ENCODE measurements at regions not wholly inside any gene's neighbourhood (a gene's known extent, or its start where the extent isn't known, plus 50 kb on each side); places are given as distances from the start of the nearest gene placed in this dataset.

- peak; percentile 28 for DNase-seq
Observed at GRCh38 chr12:71071536-71072097, 86.2 kb downstream of the TSPAN8 start.

DNA sequence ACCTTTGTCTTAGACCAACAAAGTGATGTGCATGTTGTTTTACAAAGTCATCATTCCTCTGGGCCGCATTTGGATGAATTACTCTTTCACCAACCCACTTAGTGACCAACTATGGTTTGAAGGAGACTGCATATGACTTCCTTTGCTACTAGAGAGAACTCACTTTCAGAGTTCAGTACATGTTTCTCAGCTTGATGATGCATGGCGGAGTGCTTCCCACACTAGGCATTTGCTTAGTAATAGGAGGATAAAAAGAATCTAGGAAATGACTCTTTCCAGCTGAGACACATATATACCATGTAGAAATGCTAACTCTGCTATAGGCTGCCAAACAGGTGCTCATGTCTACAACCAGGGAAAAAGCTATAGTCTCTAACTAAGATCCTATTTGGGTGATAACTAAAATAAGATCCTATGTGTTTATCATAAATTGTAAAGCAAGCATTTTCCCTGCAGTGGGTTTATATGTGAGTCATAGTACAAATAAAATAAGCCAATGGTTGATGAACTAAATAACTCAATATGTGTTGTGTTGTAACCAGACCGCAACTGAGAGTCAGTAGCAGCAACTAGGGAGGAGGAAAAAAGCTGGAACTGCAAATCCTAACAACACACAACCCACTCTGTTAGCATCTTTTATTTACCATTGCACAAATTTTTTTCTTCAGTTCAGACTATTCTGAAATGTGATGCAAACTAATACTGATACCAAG is 87.2 kb downstream of the TSPAN8 start:
- peak; percentile 40 for DNase-seq

DNA sequence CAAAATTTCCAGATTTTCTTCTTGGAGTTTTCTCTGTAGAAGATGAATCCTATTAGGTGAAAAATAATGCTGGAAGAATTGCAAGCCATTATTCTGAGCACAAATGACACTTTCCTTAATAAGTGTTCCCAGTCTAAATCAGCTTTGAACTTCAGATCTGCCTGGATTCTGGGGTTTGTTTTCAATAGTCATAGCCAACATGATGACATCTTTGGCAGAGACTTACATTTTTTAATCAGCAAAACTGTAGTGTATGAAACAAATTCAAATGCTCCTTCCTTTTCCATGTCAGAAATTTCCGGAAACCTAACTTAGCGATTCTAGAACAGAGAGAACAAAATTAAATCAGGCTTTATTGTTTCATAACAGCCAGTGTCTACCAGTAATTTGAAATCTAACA is 88.5 kb downstream of the TSPAN8 start:
- DNase-seq = no peak

DNA sequence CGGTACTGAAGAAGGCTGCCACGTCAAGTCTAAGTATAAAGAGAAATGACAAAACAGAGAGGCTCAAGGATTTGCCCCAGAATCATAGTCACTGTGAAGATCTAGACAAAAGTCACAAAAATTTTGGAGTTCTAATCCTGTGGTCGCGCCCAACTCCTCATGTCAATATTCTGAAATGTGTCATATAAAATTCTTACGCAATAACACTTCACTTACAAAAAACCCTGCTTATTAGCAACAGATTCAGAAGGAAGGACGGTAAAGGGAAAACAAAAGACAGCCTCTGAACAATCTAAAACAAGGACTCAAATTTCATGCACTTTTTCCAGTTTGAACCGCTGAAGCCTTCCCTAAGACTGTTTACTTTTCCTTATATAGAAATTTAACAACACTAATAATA is 94.7 kb downstream of the TSPAN8 start:
- no peak for DNase-seq

DNA sequence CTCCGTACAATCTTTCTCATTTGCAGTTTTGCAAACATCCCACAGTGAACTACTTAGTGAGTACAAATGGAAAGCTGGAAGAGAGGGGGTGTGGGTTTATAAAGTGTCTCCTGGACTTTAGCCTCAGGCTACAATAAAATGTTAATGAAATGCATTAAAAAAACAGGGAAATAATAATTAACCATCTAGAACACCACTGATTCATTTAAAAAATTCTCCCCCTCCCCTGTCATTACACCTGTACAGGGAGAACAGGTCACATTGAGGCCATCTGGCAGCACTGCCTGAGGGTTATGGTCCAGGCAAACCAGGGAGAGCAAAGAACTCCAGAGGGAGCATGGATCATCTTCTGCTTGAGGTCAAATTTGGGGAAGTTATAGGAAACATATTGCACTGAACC is 96.3 kb downstream of the TSPAN8 start:
- no peak for DNase-seq

DNA sequence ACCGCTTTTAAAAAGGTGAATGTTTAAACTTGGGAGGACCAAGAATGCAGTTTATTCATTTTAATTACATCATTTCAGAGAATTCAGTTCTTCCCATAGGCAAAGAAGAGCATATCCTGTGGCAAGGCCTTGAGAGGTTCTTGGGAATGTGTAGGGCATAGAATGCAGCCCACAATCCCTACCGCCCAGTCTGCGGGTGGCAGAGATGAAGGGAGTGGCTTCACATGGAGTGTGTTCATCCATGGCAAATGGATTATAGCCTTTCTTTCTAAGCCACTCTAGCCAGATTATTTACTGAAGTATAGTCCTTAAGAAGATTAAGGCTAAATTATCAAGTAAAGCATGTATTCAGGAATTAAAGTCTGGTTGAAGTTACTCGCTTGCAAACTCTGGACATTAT is 97.4 kb downstream of the TSPAN8 start:
- no peak for DNase-seq

DNA sequence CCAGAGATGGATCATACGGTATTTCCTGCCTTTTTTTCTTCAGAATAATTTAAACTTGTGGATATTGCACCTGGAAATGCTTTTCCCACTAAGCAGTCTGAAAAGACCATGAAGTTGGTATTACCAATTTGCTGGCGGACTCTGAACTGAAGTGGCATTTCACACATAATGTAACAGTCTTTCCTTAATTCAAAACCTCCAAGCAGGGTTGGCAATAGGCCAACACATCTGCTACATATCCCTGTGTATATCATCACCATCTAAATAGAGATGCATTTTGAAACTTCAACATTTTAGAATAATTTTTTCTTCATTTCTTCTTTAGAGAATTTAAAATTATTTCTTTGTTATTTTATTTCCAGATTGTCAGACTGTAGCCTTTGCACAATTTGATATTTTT is 100.5 kb downstream of the TSPAN8 start:
- DNase-seq = peak; percentile 45

DNA sequence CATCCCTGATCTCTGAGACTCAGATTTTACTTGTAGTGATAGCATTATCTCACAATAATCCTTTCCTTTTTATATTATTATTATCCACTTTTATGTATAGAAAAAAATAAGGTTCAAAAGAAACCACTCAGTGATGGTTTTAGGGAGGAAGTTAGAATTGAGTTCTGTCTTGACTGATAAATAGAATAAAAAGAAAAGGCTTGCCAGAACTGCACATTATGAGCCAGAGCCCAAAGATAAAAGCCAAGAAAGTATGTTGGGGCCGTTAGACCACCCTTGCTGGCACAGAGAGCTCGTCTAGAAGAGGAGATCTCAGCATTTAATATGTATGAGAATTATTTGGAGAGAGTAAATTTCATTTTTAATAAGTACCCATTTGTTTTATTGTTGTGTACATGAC is 103.2 kb downstream of the TSPAN8 start:
- no peak for DNase-seq

DNA sequence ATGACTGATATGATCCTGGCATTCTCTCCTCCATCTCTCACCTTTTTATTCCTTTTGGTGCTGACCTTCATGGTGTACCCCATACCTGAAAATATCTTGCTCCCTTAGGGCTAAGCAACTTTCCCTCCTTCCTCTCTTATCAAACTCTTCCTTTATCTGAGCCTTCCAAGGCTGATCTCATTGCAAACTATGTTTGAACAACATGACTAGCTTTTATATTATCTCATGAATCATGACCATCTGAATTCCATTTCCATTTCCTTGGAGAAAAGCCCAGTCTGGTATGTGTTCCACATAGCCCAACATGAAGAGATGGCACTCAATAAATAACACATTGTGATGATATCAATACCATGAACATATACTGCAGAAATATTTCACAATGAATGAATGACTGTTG is 111.6 kb downstream of the TSPAN8 start:
- DNase-seq = peak; percentile 93

DNA sequence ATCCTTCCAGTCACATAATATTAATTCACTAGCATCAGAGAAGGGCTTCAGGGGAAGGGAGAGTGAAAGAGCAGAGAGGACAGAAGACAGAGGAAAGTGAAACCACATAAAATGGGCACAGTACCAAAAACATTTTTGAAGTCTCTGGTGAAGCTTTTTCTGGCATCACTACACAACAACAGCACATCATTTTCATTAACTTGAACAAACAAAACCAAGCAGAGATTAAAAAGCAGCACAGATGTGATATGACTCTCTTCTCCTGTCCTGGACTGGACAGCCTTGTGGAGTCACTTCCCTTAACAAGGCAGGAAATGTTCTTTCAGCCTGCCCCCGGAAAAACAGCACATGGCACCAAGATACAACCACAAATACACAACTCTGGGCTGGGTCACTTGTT is 112.0 kb downstream of the TSPAN8 start:
- peak; percentile 81 for DNase-seq

DNA sequence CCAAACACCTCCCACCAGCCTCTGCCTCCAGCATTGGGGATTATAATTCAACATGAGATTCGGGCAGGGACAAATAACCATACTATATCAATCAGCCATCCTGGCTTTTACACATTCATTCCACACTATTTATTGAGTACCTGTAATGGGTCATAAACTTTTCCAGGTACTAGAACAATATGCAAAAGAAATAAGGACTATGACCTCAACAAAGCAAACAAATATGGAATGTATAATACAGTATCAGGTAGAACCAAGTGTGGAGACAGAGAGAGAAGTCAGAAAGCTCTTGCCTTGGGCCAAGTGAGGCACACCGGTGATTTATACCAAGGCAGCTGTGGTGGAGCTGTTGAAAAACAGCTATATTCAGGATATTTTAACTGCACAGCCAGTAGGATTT is 116.3 kb downstream of the TSPAN8 start:
- DNase-seq = no peak

GRCh38 chr12:71038960-71039359 is 118.4 kb upstream of the PTPRR start:
- DNase-seq = no peak

GRCh38 chr12:71036526-71036925 is 116.0 kb upstream of the PTPRR start:
- peak; percentile 44 for DNase-seq

GRCh38 chr12:71032933-71033332 is 112.4 kb upstream of the PTPRR start:
- DNase-seq = no peak

DNA sequence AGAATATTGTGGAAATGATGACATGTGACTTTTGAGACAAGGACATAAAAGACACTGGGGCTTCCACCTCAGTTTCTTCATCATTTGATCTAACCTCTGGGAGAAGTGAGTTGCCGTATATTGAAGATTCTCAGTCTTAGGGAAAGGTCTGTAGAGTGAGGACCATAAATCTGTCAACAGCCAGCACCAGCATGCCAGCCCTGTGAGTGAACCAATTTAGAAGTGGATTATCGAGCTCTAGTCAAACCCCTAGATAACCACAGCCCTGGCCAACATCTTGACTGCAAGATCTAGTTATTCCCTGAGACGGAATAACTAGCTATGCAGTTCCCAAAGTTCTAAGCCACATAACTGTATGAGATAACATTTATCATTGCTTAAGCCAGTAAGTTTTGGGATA is 108.8 kb upstream of the PTPRR start:
- DNase-seq = peak; percentile 36

- no peak for DNase-seq
Observed at GRCh38 chr12:71027856-71028255, 107.3 kb upstream of the PTPRR start.

GRCh38 chr12:71024827-71025226 is 104.3 kb upstream of the PTPRR start:
- DNase-seq = no peak

GRCh38 chr12:71024281-71024680 is 103.7 kb upstream of the PTPRR start:
- no peak for DNase-seq

DNA sequence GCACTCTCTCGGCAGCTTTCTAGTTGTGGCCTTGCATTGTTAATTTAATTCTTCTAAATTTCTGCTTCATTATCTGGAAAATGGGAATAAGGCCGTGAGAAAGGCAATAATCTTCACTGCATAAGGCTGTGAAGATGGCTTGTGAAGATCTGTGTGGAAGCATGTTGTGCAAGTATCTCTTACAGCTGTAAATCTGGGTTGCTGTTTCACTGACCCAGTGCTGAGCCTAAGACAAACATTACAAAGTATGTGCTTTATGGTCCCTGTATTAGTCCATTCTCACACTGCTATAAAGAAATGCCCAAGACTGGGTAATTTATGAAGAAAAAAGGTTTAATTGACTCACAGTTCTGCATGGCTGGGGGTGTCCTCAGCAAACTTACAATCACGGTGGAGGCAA is 101.0 kb upstream of the PTPRR start:
- no peak for DNase-seq

DNA sequence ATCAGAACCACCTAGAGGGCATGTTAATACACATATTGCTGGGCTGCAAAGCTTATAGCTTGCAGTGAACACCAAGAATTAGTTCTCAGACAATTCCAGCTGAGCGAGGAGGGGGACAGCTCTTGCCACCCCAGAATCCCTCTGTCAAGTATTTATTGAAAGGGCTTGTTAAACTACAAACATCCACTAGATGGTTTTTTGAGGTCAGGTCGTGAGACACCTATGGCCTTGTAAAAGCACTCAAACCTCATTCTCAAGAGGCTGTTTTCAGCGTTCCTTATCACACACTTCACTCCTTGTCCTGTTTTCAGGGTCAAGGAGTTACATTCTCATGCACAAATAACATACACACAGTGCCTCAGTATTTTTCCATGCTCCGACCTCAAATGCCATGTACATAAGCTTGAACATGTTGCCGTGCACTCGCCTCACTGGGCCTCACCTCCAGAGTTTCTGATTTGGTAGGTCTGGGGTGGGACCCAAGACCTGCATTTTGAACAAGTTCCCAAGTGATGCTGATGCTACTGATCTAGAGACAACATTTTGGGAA is 98.8 kb upstream of the PTPRR start:
- DNase-seq = no peak

GRCh38 chr12:71018682-71019081 is 98.1 kb upstream of the PTPRR start:
- DNase-seq = no peak

DNA sequence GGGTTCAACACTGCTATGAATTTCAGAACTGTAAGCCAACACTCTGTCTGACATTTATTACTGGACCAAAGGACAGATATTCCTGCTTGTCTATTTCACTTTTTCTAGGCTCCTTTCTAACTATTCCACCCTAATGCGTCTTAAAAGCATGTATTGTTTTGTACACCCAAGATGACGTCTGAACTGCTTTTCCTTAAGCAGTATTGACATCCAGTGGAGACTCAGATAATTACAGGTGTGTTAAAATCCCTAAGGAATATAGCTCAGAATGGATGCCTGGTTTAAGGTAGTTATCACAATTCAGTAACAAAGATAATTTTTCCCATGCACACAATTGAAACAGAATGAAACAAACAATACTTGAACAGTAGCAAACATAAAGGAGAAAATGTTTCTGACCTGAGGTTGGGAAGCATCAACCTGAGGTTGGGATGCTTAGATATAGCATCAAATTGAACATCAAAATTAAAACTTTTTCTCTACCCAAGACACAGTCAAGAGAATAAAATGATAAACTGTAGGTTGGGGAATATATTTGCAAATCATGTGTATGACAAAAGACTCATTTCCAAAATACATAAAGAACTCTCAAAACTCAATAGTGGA is 93.7 kb upstream of the PTPRR start:
- peak; percentile 56 for DNase-seq

GRCh38 chr12:71011261-71011660 is 90.7 kb upstream of the PTPRR start:
- peak; percentile 45 for DNase-seq

DNA sequence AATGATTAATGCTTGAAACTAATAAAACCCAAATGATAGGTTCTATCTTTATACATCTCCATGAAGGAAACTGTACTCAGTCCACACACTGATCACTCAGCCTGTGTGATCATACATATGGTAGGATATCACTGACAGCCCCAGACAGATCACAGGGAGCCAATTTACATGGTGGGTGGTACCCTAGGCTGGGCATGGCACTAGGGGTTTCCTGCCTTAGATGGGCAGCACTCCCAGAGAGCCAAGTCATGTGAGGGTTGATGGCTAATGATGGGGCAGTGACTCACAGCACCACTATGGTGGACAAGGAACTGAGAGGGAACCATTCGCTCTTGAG is 89.6 kb upstream of the PTPRR start:
- DNase-seq = no peak
